IPS DF 6.9 (cell line): ENCODE measurements at regions not wholly inside any gene's neighbourhood (a gene's known extent, or its start where the extent isn't known, plus 50 kb on each side); places are given as distances from the start of the nearest gene placed in this dataset.
"Not testable (repeated sequence)": the region's sequence is repeated elsewhere in the genome, so short reads cannot be mapped to it uniquely, and the experiment has no call there.

Source experiments
- DNase-seq: peaks from one replicate; pipeline ENCODE4 v3.0.0-alpha.2; 2013; ENCODE audit warnings: low read depth, low spot score
- H3K27ac ChIP-seq: one replicate; pipeline ENCODE4 v1.5.1; 2013; ENCODE audit warnings: low read length, control low read depth
- H3K27me3 ChIP-seq: 2 replicates; pipeline ENCODE4 v1.6.1; 2013; ENCODE audit warnings: mild to moderate bottlenecking, low read length; ENCODE audit not compliant: control insufficient read depth, insufficient read depth
- H3K36me3 ChIP-seq: 2 replicates; pipeline ENCODE4 v1.6.1; 2013; ENCODE audit warnings: low read length; ENCODE audit not compliant: control insufficient read depth, insufficient read depth
- H3K4me1 ChIP-seq: 2 replicates; pipeline ENCODE4 v1.6.1; 2013; ENCODE audit warnings: low read length; ENCODE audit not compliant: control insufficient read depth, insufficient read depth
- H3K4me3 ChIP-seq: 2 replicates; pipeline ENCODE4 v1.5.1; 2013; ENCODE audit warnings: mild to moderate bottlenecking, low read length
- H3K9me3 ChIP-seq: 2 replicates; pipeline ENCODE4 v1.6.1; 2013; ENCODE audit warnings: low read length, inconsistent platforms; ENCODE audit not compliant: control insufficient read depth, insufficient read depth
- WGBS: extraction: QIAGEN DNeasy Blood & Tissue Kit; methylation state at CpG from one replicate; pipeline ENCODE4 v1.1.7; 2013; ENCODE audit warnings: mixed read lengths, missing lambda C conversion rate; ENCODE audit not compliant: insufficient read length, insufficient coverage; 5-methylcytosine and 5-hydroxymethylcytosine counted together

DNA sequence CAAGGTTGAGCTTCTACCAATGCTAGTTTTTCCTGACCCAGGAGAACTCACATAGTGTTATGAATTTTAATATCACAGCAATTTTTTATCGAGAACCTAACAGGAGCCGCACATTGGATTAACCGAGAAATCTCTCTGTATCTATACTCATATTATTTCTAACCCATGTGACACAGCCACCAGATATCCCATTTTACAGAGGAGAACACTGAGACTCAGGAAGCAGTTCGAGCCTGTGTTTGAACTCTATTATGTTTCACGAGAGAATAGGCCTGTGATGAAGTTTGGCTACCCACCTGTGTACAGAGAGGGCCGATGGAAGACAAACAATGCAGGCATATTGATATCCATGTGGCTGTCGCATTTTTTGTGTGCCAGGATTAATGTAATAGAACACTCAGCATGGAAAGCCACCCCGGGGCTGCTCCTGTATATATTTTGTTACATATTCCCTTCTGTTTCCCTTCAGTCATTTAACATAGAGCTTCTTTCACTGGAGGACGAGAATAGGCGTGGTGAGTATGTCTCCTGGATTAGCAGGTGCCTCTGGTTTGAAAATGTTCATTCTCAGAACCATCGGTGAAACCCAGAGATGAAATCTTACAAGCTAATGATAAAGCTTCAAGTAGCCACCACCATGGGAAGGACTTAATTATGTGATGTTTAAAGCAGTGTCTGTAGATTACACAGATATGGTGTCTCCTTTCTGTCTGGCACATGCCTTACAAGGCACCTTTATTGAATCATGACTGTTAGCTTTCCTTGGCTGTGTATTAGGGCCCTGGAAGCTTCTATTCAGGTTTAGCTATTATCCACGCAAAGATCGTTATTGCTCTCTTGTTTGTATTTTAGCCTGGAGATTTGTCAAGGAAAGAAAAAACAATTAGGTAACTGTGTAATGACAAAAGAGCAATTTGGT, 205.4 kb downstream of the BCAS1 start:
- H3K4me1 ChIP-seq, H3K27ac ChIP-seq, H3K9me3 ChIP-seq, H3K27me3 ChIP-seq, H3K36me3 ChIP-seq, DNase-seq, H3K4me3 ChIP-seq: not testable (repeated sequence)
- WGBS = no CpG with 5 or more reads among the region's 13 CpGs

DNA sequence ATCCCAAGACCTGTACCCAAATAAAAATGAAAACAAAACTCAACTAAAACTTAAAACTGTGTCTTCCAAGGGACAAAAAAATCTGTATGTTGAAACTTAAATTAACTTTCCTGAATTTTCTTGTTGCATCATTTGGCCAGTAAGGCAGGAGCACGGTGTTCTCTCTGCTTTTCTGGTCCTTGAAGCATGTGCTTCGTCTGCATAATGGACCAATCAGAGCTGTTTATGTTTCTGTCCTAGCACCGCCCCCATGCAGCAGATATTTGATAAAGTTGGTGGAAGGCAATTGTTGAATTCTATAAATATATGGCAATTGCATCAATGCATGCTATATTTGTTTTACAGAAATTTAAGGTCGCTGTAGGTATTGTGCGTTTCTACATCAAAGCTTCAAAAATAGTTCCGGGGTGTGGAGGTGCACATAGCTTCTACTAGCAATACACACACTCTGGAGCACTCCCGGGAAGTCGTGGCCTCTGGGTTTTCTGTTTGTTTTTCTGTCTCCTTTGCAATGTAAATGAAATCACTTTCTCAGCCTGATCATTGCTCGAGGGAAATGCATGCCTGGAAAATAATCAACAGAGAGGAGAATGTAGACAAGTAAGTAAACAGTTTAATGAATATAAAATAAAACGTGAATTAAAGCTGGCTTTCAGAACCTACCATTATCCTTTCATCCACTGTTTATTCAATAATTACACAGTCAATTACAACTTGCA, 206.3 kb downstream of the BCAS1 start:
- DNase-seq, H3K9me3 ChIP-seq, H3K4me3 ChIP-seq, H3K27me3 ChIP-seq, H3K36me3 ChIP-seq, H3K4me1 ChIP-seq, H3K27ac ChIP-seq: not testable (repeated sequence)
- no CpG with 5 or more reads among the region's 10 CpGs for WGBS

DNA sequence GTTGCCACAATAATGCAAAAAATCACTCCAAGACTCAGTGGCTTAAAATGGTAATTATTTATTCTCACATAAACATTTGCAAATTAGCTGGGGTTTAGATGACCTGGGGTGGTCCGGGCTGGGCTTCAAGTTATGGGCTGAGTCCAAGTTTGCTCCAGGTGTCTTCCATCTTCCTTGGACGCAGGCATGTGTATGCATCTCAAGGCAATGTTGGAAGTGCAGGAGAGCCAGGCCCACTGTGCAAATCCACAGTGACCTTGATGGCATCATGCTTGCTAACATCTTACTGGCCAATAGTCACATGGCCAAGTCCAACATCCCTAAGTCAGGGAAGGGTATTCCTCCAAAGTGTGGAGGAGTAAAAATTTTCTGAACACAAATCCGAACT, 206.9 kb downstream of the BCAS1 start:
- no CpG with 5 or more reads among the region's 3 CpGs for WGBS

DNA sequence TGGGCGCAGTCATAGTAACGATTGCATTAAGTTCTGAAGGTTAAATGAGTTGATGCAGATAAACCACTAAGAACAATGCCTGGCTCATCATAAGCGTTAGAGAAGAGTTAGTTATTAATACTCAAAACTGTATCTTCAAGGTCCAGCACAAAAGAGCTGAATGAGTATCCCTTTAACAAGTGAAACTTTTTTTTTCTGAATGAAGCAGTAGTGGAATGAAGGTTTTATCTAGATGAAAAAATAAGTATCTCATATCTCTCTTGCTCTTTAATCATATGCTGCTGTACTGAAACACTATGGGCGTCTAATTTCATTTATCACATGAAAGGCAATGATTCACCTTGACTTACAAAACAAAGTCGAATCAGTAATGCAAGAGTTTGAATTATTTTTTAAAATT, 207.4 kb downstream of the BCAS1 start:
- H3K27ac ChIP-seq, H3K36me3 ChIP-seq, H3K4me3 ChIP-seq, H3K9me3 ChIP-seq, DNase-seq, H3K27me3 ChIP-seq, H3K4me1 ChIP-seq: not testable (repeated sequence)
- no CpG with 5 or more reads among the region's 5 CpGs for WGBS

More for the DNA sequence above, 206.9 kb downstream of the BCAS1 start:
- H3K4me3 ChIP-seq, DNase-seq, H3K36me3 ChIP-seq, H3K27me3 ChIP-seq, H3K27ac ChIP-seq, H3K4me1 ChIP-seq, H3K9me3 ChIP-seq: not testable (repeated sequence)

DNA sequence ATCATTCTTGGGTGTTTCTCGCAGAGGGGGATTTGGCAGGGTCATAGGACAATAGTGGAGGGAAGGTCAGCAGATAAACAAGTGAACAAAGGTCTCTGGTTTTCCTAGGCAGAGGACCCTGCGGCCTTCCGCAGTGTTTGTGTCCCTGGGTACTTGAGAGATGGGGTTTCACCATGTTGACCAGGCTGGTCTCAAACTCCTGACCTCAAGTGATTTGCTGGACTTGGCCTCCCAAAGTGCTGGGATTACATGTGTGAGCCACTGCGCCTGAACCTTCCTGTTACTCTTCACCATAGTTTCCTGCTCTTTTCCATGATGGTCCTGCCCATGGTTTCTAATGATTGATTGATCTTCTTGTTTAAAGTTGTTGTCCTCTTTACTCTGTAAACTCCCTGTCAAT, 207.9 kb downstream of the BCAS1 start:
- not testable (repeated sequence) for DNase-seq, H3K36me3 ChIP-seq, H3K4me1 ChIP-seq, H3K27ac ChIP-seq, H3K4me3 ChIP-seq, H3K9me3 ChIP-seq, H3K27me3 ChIP-seq
- WGBS = no CpG with 5 or more reads among the region's 4 CpGs

DNA sequence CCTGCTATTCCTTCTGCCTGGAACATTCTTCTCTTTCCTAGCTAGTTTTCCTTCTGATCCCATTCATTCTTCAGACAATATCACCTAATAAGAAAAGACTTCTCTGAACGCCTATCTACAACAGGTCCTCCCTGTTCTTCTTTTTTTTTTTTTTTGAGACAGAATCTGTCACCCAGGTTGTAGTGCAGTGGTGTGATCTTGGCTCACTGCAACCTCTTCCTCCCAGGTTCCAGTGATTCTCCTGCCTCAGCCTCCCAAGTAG, 208.3 kb downstream of the BCAS1 start:
- H3K9me3 ChIP-seq, H3K27ac ChIP-seq, H3K4me1 ChIP-seq, DNase-seq, H3K27me3 ChIP-seq, H3K4me3 ChIP-seq, H3K36me3 ChIP-seq: not testable (repeated sequence)
- WGBS = no CpG with 5 or more reads among the region's 1 CpG

DNA sequence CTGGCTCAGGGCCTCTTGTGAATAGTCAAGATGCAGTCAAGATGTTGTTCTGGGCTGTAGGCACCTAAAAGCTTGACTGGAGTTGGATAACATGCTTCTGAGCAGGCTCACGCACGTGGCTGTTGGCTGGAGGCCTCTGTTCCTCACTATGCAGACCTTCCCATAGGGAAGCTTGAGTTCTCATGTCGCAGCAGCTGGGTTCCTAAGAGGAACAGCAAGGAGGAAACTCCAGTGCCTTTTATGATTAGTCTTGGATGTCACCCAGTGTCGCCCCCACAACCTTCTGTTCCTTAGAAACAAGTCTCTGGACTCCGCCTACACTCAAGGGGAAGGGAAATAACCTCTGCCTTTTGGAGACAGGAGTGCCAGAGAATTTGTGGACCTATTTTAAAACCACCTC, 210.7 kb downstream of the BCAS1 start:
- Histone ChIP-seq H3K27ac (no peak overlapping the region), H3K9me3 (no peaks in the 10 kb centered on the region), H3K36me3 (no peaks in the 10 kb centered on the region), H3K27me3 (no peaks in the 10 kb centered on the region), H3K4me1 (0 out of 2 replicates have a peak, but pooled peaks cover 2% of the 10 kb centered on the region), H3K4me3 (no peak overlapping the region)
- no peak for DNase-seq
- WGBS = no CpG with 5 or more reads among the region's 5 CpGs

DNA sequence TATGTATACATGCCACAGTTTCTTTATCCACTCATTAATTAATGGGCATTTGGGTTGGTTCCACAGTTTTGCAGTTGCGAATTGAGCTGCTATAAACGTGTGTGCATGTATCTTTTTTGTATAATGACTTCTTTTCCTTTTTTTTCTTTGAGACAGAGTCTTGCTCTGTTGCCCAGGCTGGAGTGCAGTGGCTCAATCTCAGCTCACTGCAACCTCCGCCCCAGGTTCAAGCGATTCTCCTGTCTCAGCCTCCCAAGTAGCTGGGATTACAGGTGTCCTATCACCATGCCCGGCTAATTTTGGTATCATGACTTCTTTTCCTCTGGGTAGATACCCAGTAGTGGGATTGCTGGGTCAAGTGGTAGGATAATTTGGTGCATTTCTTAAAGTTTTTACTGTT, 211.4 kb downstream of the BCAS1 start:
- not testable (repeated sequence) for H3K27ac ChIP-seq, DNase-seq, H3K4me3 ChIP-seq, H3K9me3 ChIP-seq, H3K36me3 ChIP-seq, H3K27me3 ChIP-seq, H3K4me1 ChIP-seq
- whole genome bisulfite sequencing = no CpG with 5 or more reads among the region's 5 CpGs

DNA sequence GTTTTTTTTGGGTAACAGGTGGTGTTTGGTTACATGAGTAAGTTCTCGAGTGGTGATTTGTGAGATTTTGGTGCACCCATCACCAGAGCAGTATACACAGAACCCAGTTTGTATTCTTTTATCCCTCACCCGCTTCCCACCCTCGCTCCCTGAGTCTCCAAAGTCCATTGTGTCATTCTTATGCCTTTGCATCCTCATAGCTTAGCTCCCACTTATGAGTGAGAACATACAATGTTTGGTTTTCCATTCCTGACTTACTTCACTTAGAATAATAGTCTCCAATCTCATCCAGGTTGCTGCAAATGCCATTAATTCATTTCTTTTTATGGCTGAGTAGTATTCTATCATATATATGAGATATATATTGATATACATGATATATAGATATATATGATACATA, 211.9 kb downstream of the BCAS1 start:
- not testable (repeated sequence) for H3K27ac ChIP-seq, H3K36me3 ChIP-seq, H3K4me1 ChIP-seq, DNase-seq, H3K27me3 ChIP-seq, H3K4me3 ChIP-seq, H3K9me3 ChIP-seq
- WGBS = no CpG with 5 or more reads among the region's 3 CpGs

DNA sequence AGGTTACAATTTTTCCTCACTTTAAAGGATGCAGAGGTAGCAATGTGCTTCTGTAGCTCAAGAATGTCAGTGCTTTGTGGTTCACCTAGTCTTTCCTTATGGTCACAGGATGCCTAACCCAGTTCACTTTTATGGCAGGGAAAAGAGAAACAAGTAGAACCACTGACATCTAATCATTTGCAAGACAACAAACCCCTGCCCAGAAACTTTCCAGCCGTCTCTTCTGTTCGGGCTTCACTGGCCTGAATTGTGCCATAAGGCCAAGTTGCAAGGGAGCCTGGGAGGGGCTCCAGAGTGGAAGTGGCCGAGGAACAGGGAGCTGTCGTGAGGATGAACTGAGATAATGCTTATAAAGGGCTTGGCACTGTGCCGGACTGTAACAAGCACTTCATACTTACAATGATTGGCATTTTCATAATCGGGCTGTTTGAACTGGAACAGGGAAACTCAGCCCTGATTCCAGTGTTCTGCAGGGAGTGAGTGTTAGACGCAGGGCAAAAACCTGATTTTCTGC, 212.6 kb downstream of the BCAS1 start:
- no peak overlapping the region for H3K27ac ChIP-seq
- no peaks in the 10 kb centered on the region for H3K36me3 ChIP-seq
- WGBS = no CpG with 5 or more reads among the region's 7 CpGs
- 0 out of 2 replicates have a peak, but pooled peaks cover 2% of the 10 kb centered on the region for H3K4me1 ChIP-seq
- no peak overlapping the region for H3K4me3 ChIP-seq
- H3K9me3 ChIP-seq = no peaks in the 10 kb centered on the region
- DNase-seq = no peak
- no peaks in the 10 kb centered on the region for H3K27me3 ChIP-seq
